Endothelial cell of umbilical vein (primary cell): ENCODE measurements at regions not wholly inside any gene's neighbourhood (a gene's known extent, or its start where the extent isn't known, plus 50 kb on each side); places are given as distances from the start of the nearest gene placed in this dataset.

Experiments used
- BruUV-seq: library from RNA; stranded (reverse); fragments of 400-500 nt; replicated peaks from 2 replicates; lab custom pipeline; 2021; lab: Mats Ljungman, UMichigan
- CTCF ChIA-PET: fragments of 300-600, 350-600 bp; sonication (Branson Sonifier 250); formaldehyde crosslinking; loops from one replicate; lab custom pipeline; 2021; ENCODE audit warnings: antibody characterized with exemption, inconsistent platforms; lab: Charles Lee
- POLR2A ChIA-PET: fragments of 300-600, 350-600 bp; sonication (Branson Sonifier 250); formaldehyde crosslinking; loops from one replicate; lab custom pipeline; 2021; ENCODE audit warnings: antibody characterized with exemption, inconsistent platforms; lab: Charles Lee
- DNase-seq: peaks from one replicate; pipeline ENCODE4 v3.0.0-alpha.2; 2011; ENCODE audit warnings: low read depth, low spot score
- FAIRE-seq: peaks from 2 replicates; lab custom pipeline; 2011; peaks lifted over from hg19 to GRCh38; lab: Jason Lieb, UNC
- H2AFZ ChIP-seq: 2 replicates; pipeline ENCODE4 v1.6.0; 2012; ENCODE audit warnings: low read depth, low read length, control low read depth, inconsistent platforms
- H3K27ac ChIP-seq: 2 replicates; pipeline ENCODE4 v1.5.1; 2011; ENCODE audit warnings: low read depth, mild to moderate bottlenecking, control low read depth, low read length, moderate library complexity; ENCODE audit not compliant: insufficient read depth
- H3K27me3 ChIP-seq, 2 experiments: 2 replicates each; pipeline versions ENCODE4 v1.6.0 to v1.6.1; 2011; ENCODE audit warnings: low read length in 2 of 2, mixed read lengths in 1 of 2; ENCODE audit not compliant: control insufficient read depth in 2 of 2, insufficient read depth in 2 of 2
- H3K36me3 ChIP-seq, 2 experiments: 2 replicates in 1 of 2; 3 replicates in 1 of 2; pipeline ENCODE4 v1.5.1; 2011; ENCODE audit warnings: low read length in 2 of 2, mild to moderate bottlenecking in 1 of 2, moderate library complexity in 1 of 2; ENCODE audit not compliant: control insufficient read depth in 2 of 2, insufficient read depth in 2 of 2; ENCODE audit errors: extremely low read depth in 1 of 2
- H3K4me1 ChIP-seq: 3 replicates; pipeline ENCODE4 v1.5.1; 2011; ENCODE audit warnings: mild to moderate bottlenecking, low read length; ENCODE audit not compliant: control insufficient read depth, insufficient read depth; ENCODE audit errors: extremely low read depth
- H3K4me2 ChIP-seq: 2 replicates; pipeline ENCODE4 v1.6.1; 2011; ENCODE audit warnings: low read length, control low read depth, mixed read lengths; ENCODE audit not compliant: insufficient read depth
- H3K4me3 ChIP-seq, 3 experiments: fragments of 200-600 bp in 1 of 3; sonication (generic), shearing (Covaris generic) in 1 of 3; replicated peaks in 1 of 3; 2 replicates each; pipeline ENCODE4 v1.5.1; 2011 to 2016; ENCODE audit warnings: control low read depth in 3 of 3, low read length in 3 of 3, mild to moderate bottlenecking in 2 of 3, inconsistent platforms in 1 of 3, low read depth in 1 of 3, moderate library complexity in 1 of 3; ENCODE audit not compliant: insufficient read depth in 1 of 3
- H3K79me2 ChIP-seq: 2 replicates; pipeline ENCODE4 v1.6.0; 2012; ENCODE audit warnings: low read length, inconsistent platforms; ENCODE audit not compliant: control insufficient read depth, insufficient read depth
- H3K9ac ChIP-seq: replicated peaks from 2 replicates; pipeline ENCODE3; 2011; ENCODE audit warnings: low read length, control low read depth; ENCODE audit not compliant: insufficient read depth; ENCODE audit errors: extremely low read depth
- H3K9me1 ChIP-seq: replicated peaks from 3 replicates; pipeline ENCODE4 v1.6.0; 2011; ENCODE audit warnings: mild to moderate bottlenecking, low read length; ENCODE audit not compliant: control insufficient read depth, insufficient read depth; ENCODE audit errors: extremely low read depth
- H3K9me3 ChIP-seq: replicated peaks from 2 replicates; pipeline ENCODE4 v1.5.1; 2012; ENCODE audit warnings: low read length, inconsistent platforms; ENCODE audit not compliant: control insufficient read depth, insufficient read depth
- H4K20me1 ChIP-seq: replicated peaks from 2 replicates; pipeline ENCODE3; 2011; ENCODE audit warnings: mild to moderate bottlenecking, low read length; ENCODE audit not compliant: control insufficient read depth, insufficient read depth; ENCODE audit errors: extremely low read depth
- EZH2 ChIP-seq: IDR thresholded peaks from 2 replicates; pipeline ENCODE4 v1.6.1; 2012; ENCODE audit warnings: borderline replicate concordance, low read depth, mild to moderate bottlenecking, moderate library complexity, low read length, inconsistent platforms; ENCODE audit not compliant: severe bottlenecking
- FOS ChIP-seq: IDR thresholded peaks from 2 replicates; pipeline ENCODE4 v1.6.1; 2011; ENCODE audit warnings: mild to moderate bottlenecking, low read length, moderate library complexity, borderline replicate concordance; ENCODE audit not compliant: insufficient read depth
- GATA2 ChIP-seq: IDR thresholded peaks from 2 replicates; pipeline ENCODE4 v1.7.0; 2011; ENCODE audit warnings: low read depth, mild to moderate bottlenecking, moderate library complexity, mixed read lengths, low read length; ENCODE audit not compliant: insufficient read length, insufficient read depth
- JUN ChIP-seq: IDR thresholded peaks from 2 replicates; pipeline ENCODE4 v1.6.1; 2011; ENCODE audit warnings: borderline replicate concordance, low read depth; ENCODE audit not compliant: insufficient read length, insufficient read depth
- MAX ChIP-seq: IDR thresholded peaks from 2 replicates; pipeline ENCODE4 v1.6.1; 2011; ENCODE audit not compliant: insufficient read depth, insufficient read length
- MYC ChIP-seq: IDR thresholded peaks from one replicate; pipeline ENCODE4 v1.6.1; 2011; ENCODE audit warnings: mild to moderate bottlenecking, low read depth, low read length
- POLR2A ChIP-seq: IDR thresholded peaks from 2 replicates; pipeline ENCODE4 v1.6.1; 2012; ENCODE audit warnings: low read depth, mild to moderate bottlenecking, control low read depth, low read length
- POLR2AphosphoS5 ChIP-seq: IDR thresholded peaks from 2 replicates; pipeline ENCODE4 v1.6.1; 2012; ENCODE audit warnings: low read depth, mild to moderate bottlenecking, control low read depth, low read length, moderate library complexity; ENCODE audit not compliant: insufficient read depth
- dilution Hi-C: fragments of 300-500 bp; cut with MboI; formaldehyde crosslinking; loops from one replicate; pipeline ENCODE4 v1.15.0; 2019; ENCODE audit warnings: low sequenced_read_pairs; ENCODE audit not compliant: extremely low pct_ligation_motif_present
- intact Hi-C: fragments of 100-400 bp; cut with micrococcal nuclease; formaldehyde crosslinking; loops from one replicate; pipeline ENCODE4 v1.10.0; 2022
- TF ChIP-seq, protein P1 (sequence below), 2 donors: IDR thresholded peaks; 1 replicate in 1 of 2; 2 replicates in 1 of 2; pipeline ENCODE4 v1.5.1; 2011; ENCODE audit warnings: low read length in 2 of 2, mild to moderate bottlenecking in 2 of 2, moderate library complexity in 2 of 2, control low read depth in 1 of 2, inconsistent platforms in 1 of 2, low read depth in 1 of 2; ENCODE audit not compliant: insufficient read depth in 1 of 2; ENCODE audit errors: extremely low read depth in 1 of 2

DNA sequence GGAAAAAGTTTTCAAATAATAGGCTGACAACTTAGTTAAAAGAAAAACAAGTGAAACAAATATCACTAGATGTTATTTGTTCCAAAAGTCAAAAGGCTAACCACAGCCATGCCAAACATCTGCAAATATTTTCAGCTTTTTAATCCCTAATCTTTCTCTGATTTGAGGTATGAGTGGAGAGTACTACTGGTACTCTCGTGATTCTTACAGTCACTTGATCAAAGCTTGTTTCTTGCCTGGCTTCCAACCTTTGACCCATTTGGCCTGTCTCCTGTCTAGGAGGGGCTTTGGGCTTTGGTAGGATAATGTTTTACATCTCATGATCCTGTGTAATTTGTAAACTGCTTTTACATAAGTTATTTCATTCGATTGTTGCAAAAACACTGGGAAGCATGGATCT lies 301.8 kb upstream of the SORL1-AS1 start:
- H3K79me2 ChIP-seq, result no peaks in the 10 kb centered on the region
- no peaks in the 10 kb centered on the region for H3K9me1 ChIP-seq
- no peaks in the 10 kb centered on the region for H3K27me3 ChIP-seq
- H3K9me3 ChIP-seq, result no peaks in the 10 kb centered on the region
- FAIRE-seq (no peak), DNase-seq (no peak)
- intact Hi-C loops, result no loop called here
- no peak overlapping the region for H2AFZ ChIP-seq
- H3K27ac ChIP-seq, result no peak overlapping the region
- no peak overlapping the region for H3K4me2 ChIP-seq
- H3K36me3 ChIP-seq, result no peaks in the 10 kb centered on the region
- ChIA-PET CTCF (interaction anchor here (1.0 kb wide), 1 partner anchor 751 kb away, joined by 3 read pairs; no protein-coding TSS in a partner anchor), POLR2A (no interaction called here)
- H4K20me1 ChIP-seq, result no peaks in the 10 kb centered on the region
- dilution Hi-C loops, result no loop called here
- H3K9ac ChIP-seq, result no peak overlapping the region
- TF ChIP-seq GATA2 (no peak), EZH2 (no peak), MYC (no peak), MAX (no peak), POLR2A (no peak), POLR2AphosphoS5 (no peak), JUN (no peak), FOS (no peak)
- TF ChIP-seq, protein P1, sequence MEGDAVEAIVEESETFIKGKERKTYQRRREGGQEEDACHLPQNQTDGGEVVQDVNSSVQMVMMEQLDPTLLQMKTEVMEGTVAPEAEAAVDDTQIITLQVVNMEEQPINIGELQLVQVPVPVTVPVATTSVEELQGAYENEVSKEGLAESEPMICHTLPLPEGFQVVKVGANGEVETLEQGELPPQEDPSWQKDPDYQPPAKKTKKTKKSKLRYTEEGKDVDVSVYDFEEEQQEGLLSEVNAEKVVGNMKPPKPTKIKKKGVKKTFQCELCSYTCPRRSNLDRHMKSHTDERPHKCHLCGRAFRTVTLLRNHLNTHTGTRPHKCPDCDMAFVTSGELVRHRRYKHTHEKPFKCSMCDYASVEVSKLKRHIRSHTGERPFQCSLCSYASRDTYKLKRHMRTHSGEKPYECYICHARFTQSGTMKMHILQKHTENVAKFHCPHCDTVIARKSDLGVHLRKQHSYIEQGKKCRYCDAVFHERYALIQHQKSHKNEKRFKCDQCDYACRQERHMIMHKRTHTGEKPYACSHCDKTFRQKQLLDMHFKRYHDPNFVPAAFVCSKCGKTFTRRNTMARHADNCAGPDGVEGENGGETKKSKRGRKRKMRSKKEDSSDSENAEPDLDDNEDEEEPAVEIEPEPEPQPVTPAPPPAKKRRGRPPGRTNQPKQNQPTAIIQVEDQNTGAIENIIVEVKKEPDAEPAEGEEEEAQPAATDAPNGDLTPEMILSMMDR (IDR thresholded peaks at IDR 0.05; ENCODE audit: extremely low read depth in 1 of 2, insufficient read depth in 1 of 2, low read depth in 1 of 2, low read length in 2 of 2), result no peak
- no TSS peak for BruUV-seq
- H3K4me3 ChIP-seq, result no peak overlapping the region
- H3K4me1 ChIP-seq, result no peaks in the 10 kb centered on the region
